IPS-20b (cell line): ENCODE measurements at regions not wholly inside any gene's neighbourhood (a gene's known extent, or its start where the extent isn't known, plus 50 kb on each side); places are given as distances from the start of the nearest gene placed in this dataset.
"Not testable (repeated sequence)": the region's sequence is repeated elsewhere in the genome, so short reads cannot be mapped to it uniquely, and the experiment has no call there.

ENCODE experiments used
- H3K27ac ChIP-seq: one replicate; pipeline ENCODE4 v1.5.1; 2013; ENCODE audit warnings: low read length
- H3K27me3 ChIP-seq: 2 replicates; pipeline ENCODE4 v1.6.1; 2013; ENCODE audit warnings: mild to moderate bottlenecking, low read length, inconsistent platforms; ENCODE audit not compliant: insufficient read depth
- H3K36me3 ChIP-seq: 2 replicates; pipeline ENCODE4 v1.6.1; 2013; ENCODE audit warnings: low read depth, mild to moderate bottlenecking, inconsistent platforms, low read length, moderate library complexity; ENCODE audit not compliant: insufficient read depth
- H3K4me1 ChIP-seq: 2 replicates; pipeline ENCODE4 v1.6.1; 2013; ENCODE audit warnings: mild to moderate bottlenecking, control low read depth, inconsistent platforms, low read length, moderate library complexity; ENCODE audit not compliant: insufficient read depth
- H3K4me3 ChIP-seq: 2 replicates; pipeline ENCODE4 v1.5.1; 2013; ENCODE audit warnings: mild to moderate bottlenecking, low read length, inconsistent platforms
- H3K9ac ChIP-seq: 2 replicates; pipeline ENCODE4 v1.6.1; 2013; ENCODE audit warnings: low read depth, mild to moderate bottlenecking, inconsistent platforms, low read length, moderate library complexity
- H3K9me3 ChIP-seq: 2 replicates; pipeline ENCODE4 v1.6.1; 2013; ENCODE audit warnings: mild to moderate bottlenecking, low read depth, low read length, inconsistent platforms; ENCODE audit not compliant: insufficient read depth

DNA sequence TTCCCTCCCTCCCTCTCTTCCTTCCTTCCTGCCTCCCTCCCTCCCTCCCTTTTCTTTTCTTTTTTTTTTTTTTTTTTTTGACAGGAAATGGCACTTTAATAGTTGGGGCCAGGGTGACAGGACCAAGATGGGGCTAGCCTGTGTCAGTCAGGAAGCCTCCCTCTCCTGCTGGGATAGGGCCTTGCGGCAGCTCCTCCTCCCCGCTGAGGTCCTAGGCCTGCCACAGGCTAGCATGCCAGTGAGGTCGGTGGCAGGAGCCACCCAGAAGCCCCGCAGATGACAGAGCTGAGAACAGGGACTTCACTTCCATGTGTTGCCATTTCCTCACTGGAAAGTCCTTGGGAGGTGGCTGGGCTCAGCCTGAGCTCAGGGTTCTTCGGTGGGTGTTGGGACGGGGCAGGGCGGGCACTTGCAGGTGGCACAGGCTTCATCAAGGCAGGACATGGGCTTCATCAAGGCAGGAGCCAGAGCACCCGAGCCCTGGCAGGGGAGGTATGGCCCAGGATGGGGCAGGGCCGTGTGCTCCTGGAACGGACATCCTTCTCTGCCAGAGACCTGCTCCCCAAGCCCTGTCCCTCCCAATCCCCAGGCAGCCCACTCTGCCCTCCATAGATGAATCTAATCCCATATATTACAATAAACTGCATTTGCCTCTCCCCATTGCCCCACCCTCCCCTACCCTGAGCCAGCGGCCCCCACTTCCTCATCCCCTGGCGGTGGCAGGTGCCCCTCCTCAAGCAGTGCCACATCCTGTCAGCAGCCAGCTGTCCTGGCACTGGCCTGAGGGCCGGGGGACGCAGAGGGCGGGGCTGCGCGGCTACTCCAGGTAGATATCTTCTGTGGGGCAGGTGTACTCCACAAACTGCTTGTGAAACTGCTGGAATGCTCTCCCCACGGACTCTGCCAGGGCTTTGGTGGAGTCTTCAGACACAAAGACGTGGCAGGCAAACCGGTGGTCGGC, 109.8 kb upstream of the PLEKHM1 start:
- not testable (repeated sequence) for H3K4me1 ChIP-seq, H3K4me3 ChIP-seq, H3K9ac ChIP-seq, H3K36me3 ChIP-seq, H3K9me3 ChIP-seq, H3K27ac ChIP-seq, H3K27me3 ChIP-seq

DNA sequence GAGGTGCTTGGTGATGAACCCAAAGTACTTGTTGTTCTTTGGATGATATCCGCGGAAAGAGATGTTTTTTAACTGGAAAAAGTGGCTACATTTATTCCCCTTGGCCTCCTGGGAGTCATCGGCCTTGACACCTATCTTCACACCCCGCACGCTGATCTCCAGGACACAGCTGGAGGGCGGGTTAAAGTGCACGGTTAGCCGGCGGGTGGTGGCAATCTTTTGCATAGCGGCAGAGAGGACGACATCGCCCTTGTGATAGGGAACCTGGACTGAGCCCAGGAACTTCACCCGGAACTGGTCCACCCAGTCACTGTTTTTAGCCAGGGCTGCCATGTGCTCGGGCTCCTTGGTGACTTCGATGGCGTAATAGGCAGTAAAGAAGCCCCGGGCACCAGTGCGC, 110.5 kb upstream of the PLEKHM1 start:
- H3K4me3 ChIP-seq, H3K9me3 ChIP-seq, H3K27ac ChIP-seq, H3K4me1 ChIP-seq, H3K27me3 ChIP-seq, H3K36me3 ChIP-seq, H3K9ac ChIP-seq: not testable (repeated sequence)

DNA sequence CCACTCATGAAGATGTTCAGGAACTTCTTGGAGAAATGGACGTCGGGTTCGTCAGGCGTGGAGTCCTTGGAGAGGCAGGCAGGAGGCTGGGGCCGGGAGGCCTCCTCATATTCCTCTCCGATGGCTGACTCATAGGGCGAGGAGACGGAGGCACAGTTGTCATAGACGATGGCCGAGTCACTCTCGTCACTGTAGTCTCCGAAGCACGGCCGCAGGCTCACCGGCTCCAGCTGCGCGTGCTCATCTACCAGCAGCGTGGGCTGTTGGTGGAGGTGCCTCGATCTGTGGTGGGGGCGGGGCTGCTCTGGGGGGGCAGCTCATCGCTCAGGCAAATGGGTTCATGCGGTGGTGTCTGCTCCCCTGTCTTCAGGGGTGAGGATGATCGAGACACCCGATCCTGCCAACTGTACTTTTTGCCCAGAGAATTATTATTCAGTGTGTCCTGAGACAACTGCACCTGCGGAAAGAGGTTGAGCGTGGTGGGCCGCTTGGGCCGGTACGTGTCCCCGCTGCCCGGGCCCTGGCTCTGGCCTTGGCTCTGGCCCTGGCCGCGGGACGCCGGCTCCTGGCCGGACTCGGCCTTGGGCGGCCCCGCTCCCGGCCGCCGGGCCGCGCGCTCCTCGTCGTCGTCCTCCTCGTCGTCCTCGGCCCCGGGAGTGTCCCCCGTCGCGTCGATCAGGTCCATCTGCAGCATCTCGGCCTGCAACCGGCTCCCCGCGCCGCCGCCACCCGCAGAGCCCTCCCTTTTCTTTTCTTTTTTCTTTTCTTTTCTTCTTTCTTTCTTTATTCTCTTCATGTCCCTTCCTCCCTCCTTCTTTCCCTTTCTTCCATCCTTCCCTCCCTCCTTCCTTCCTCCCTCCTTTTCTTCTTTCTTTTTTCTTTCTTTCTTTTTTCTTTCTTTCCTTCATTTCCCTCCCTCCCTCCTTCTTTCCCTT, 111.4 kb upstream of the PLEKHM1 start:
- H3K9ac ChIP-seq, H3K4me3 ChIP-seq, H3K36me3 ChIP-seq, H3K27me3 ChIP-seq, H3K9me3 ChIP-seq, H3K27ac ChIP-seq, H3K4me1 ChIP-seq: not testable (repeated sequence)

DNA sequence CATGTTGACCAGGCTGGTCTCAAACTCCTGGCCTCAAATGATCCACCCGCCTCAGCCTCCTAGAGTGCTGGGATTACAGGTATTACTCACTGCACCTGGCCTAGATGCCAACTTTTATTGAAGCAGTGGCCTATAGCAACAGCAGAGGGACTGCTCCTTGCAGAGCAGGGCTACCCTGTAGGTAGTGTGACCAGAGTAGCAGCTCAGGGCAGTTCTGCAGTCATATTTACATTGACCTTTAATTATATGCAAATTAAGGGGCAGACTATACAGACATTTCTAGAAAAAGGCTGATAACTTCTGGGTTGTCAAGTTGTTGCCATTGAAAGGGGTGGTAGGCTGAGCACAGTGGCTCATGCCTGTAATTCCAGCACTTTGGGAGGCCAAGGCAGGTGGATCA, 115.2 kb upstream of the PLEKHM1 start:
- H3K4me3 ChIP-seq, H3K27ac ChIP-seq, H3K9me3 ChIP-seq, H3K27me3 ChIP-seq, H3K36me3 ChIP-seq, H3K9ac ChIP-seq, H3K4me1 ChIP-seq: not testable (repeated sequence)

DNA sequence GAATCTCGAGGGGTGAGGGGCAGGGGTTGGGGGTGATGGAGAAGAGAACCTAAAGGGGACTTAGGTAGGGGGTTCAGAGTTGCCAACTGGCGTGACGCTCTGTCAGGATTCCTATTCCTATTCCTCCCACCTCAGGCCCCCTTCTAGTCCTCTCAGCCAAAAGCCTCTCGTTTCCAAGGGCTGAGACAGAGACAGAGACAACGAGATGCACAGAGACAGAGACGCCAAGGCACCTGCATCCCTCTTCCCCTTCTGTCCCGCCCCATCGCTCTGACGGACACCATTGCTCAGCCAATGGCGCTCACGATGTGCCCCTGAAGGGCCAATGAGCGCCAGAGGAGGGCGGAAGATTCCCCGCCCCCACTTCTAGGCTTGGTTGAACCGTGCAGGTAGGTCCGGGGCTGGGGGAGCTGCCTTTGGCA, 129.5 kb upstream of the PLEKHM1 start:
- peak overlapping the region; percentile 51; the same call in 1 of the 2 replicates for H3K4me3 ChIP-seq
- not testable (repeated sequence) for H3K9me3 ChIP-seq, H3K4me1 ChIP-seq, H3K9ac ChIP-seq, H3K27ac ChIP-seq, H3K36me3 ChIP-seq, H3K27me3 ChIP-seq

DNA sequence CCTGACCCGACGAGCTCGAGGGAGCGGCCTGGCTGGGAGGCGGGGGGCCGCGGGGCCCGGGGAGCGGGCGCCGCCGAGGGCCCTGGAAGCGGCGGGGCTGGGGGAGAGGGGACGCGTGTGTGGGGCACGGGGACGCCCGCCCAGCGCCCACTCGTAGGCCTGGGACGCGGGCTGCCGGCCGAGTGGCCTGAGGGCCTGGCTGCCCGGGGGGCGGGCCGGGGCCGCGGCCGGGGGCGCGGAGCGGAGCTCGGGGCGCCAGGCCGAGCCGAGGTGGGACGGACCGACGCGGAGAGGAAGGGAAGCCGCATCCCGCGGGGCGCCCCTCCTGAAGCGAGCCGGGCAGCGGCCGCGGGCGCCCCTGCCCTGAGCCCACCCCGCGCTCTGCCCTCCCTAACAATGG, 129.9 kb upstream of the PLEKHM1 start:
- H3K27ac ChIP-seq, H3K9me3 ChIP-seq, H3K9ac ChIP-seq, H3K27me3 ChIP-seq, H3K4me1 ChIP-seq, H3K36me3 ChIP-seq: not testable (repeated sequence)
- H3K4me3 ChIP-seq: peak overlapping the region; percentile 51; the same call in 1 of the 2 replicates

DNA sequence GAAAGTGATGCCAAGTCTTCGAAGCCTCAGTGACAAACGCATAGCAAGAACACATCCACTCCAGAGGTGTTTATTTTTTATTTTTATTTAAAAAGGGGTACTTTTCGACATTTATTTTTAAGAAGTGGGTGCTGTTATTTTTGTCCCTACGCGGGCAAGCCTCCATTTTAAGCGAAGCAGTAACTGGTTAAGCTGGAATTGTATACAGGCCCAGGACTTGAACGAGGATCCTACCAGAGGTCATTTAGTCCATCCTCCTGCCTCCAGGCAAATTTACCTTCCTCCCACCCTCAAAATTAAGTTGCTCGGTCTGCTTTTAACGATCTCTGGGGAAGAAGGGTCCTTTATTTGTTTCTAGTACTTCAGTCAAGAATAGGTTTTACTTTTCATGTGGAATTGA, 130.6 kb upstream of the PLEKHM1 start:
- H3K9me3 ChIP-seq, H3K9ac ChIP-seq, H3K4me1 ChIP-seq, H3K27me3 ChIP-seq, H3K36me3 ChIP-seq, H3K4me3 ChIP-seq, H3K27ac ChIP-seq: not testable (repeated sequence)

DNA sequence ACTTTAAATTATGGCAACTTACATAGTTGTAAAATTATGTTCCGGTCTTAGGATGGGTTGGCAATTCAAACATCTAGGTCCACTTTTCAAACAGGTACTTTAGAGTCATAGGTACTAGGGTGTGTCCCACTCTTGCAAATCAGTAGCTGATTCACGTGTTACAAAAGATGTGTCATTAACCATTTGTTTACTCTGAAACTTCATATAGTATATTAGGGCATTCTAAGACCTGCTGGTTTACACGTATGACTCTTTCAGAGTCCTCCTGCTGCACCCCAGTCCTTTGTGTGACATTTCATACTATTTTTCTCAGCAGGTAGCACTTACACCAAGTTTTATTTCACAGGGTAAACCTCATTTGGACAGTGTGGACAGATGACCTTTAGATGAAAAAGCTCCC, 131.8 kb upstream of the PLEKHM1 start:
- peaks cover 15% of the 10 kb centered on the region for H3K36me3 ChIP-seq
- H3K9ac ChIP-seq, H3K27ac ChIP-seq, H3K4me3 ChIP-seq, H3K9me3 ChIP-seq, H3K27me3 ChIP-seq, H3K4me1 ChIP-seq: not testable (repeated sequence)

DNA sequence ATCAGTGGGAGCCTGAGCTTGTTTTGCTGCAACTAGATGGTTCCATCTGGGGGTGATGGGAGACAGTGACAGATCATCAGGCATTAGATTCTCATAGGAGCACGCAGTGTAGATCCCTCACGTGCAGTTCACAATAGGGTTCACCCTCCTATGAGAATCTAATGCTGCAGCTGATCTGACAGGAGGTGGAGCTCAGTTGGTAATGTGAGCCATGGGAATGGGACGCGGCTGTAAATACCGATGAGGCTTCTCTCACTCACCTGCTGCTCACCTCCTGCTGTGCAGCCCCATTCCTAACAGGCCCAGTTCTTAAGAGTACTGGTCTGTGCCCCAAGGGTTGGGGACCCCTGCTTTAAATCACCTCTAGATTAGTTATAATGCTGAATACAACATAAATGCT, 137.5 kb upstream of the PLEKHM1 start:
- H3K27me3 ChIP-seq: no peaks in the 10 kb centered on the region
- H3K4me3 ChIP-seq: no peak overlapping the region
- H3K4me1 ChIP-seq: no peaks in the 10 kb centered on the region
- no peak overlapping the region for H3K27ac ChIP-seq
- no peak overlapping the region for H3K9ac ChIP-seq
- peaks cover 62% of the 10 kb centered on the region for H3K36me3 ChIP-seq
- no peaks in the 10 kb centered on the region for H3K9me3 ChIP-seq

DNA sequence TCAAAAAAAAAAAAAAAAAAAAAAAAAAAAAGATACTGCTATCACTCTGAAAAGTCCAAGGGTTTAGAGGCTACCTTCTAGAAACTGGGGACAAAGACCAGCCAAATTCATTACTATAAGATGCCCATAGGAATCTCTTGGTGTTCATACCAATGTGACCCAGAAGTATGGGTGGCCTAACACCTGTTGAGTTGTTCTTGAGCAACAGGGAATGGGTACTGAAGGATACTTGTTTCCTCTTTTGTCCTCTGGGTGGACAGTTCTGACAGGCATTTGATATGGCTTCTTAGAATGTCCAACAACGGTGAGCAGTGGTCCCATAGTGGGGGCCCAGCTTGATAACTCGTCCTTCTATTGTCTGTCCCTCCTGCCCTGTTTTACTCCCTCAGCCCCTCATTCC, 141.4 kb upstream of the PLEKHM1 start:
- H3K27me3 ChIP-seq: no peaks in the 10 kb centered on the region
- peaks cover 82% of the 10 kb centered on the region for H3K36me3 ChIP-seq
- no peaks in the 10 kb centered on the region for H3K9me3 ChIP-seq
- H3K27ac ChIP-seq: no peak overlapping the region
- no peaks in the 10 kb centered on the region for H3K4me1 ChIP-seq
- no peak overlapping the region for H3K4me3 ChIP-seq
- no peak overlapping the region for H3K9ac ChIP-seq

DNA sequence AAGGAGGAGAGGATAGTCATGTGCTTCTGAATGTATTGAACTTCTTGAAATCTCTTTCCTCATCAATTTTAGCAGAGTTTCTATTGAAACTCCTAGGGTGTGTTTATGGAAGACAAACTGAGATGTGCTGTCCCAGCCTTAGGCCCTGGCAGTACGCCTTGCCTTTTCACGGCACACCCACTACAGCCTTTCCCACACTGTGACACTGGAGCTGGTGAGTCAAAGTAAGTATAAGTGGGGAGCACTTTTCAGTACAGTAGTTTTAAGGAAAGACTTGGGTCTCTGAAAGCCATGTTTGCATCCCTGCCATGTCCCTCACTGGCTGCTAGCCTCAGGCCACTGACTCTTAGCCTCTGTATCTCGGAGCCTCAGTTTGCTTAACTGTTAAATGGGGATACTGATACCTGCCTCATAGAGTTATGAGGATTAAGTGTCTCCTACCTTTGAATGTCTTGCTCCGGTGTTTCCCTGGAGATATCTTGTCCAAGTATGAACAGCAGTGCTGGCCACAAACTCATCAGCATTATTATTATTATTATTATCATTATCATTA, 144.7 kb upstream of the CRHR1 start:
- H3K36me3 ChIP-seq: peaks cover 33% of the 10 kb centered on the region
- no peak overlapping the region for H3K27ac ChIP-seq
- no peak overlapping the region for H3K4me3 ChIP-seq
- no peak overlapping the region for H3K9ac ChIP-seq
- no peaks in the 10 kb centered on the region for H3K4me1 ChIP-seq
- H3K9me3 ChIP-seq: no peaks in the 10 kb centered on the region
- no peaks in the 10 kb centered on the region for H3K27me3 ChIP-seq
